ENCODE measurements at regions not wholly inside any gene's neighbourhood (a gene's known extent, or its start where the extent isn't known, plus 50 kb on each side); places are given as distances from the start of the nearest gene placed in this dataset.
"Not testable (repeated sequence)": the region's sequence is repeated elsewhere in the genome, so short reads cannot be mapped to it uniquely, and the experiment has no call there.

GRCh38 chr6:106785298-106785697, 155.9 kb downstream of the QRSL1 start:
- H2BK120ac ChIP-seq (ENCODE audit: low read depth, low read length), result no peak overlapping the region
- no peak overlapping the region for H3K4ac ChIP-seq (ENCODE audit: low read length)
- no peak overlapping the region for H4K8ac ChIP-seq (ENCODE audit: low read depth, low read length)
- no peaks in the 10 kb centered on the region for H3K79me1 ChIP-seq (ENCODE audit: low read depth, low read length)
- no peak overlapping the region for H2BK5ac ChIP-seq (ENCODE audit: low read length)
- no peak overlapping the region for H3K9ac ChIP-seq (ENCODE audit: low read depth, low read length, poor library complexity)
- DNase-seq (ENCODE audit: low spot score), result no peak
- H3K4me2 ChIP-seq (ENCODE audit: insufficient read depth, low read length, poor library complexity, severe bottlenecking), result no peak overlapping the region
- H3K23ac ChIP-seq (ENCODE audit: low read depth, low read length, poor library complexity), result no peak overlapping the region
- no peaks in the 10 kb centered on the region for H3K36me3 ChIP-seq (replicated peaks in 1 of 2; ENCODE audit: control insufficient read depth in 2 of 2, insufficient read depth in 2 of 2, low read length in 2 of 2)
- H2BK12ac ChIP-seq (ENCODE audit: low read length), result no peak overlapping the region
- H4K91ac ChIP-seq (ENCODE audit: low read depth, low read length, poor library complexity), result no peak overlapping the region
- no peak overlapping the region for H3K27ac ChIP-seq (replicated peaks; ENCODE audit: low read length)
- no peak overlapping the region for H3K14ac ChIP-seq (ENCODE audit: low read length)
- H3K27me3 ChIP-seq (ENCODE audit: control insufficient read depth in 3 of 3, insufficient read depth in 3 of 3, low read depth in 1 of 3, low read length in 3 of 3), result no peaks in the 10 kb centered on the region
- H2AK5ac ChIP-seq (ENCODE audit: low read depth, low read length), result no peak overlapping the region
- H2BK15ac ChIP-seq (ENCODE audit: low read length), result no peak overlapping the region
- H3K4me3 ChIP-seq (ENCODE audit: low read length in 2 of 2), result no peak overlapping the region
- H2AFZ ChIP-seq (ENCODE audit: low read length), result no peak overlapping the region
- no peak overlapping the region for H3K18ac ChIP-seq (ENCODE audit: low read length)
- WGBS, 2 donors (ENCODE audit: extremely low coverage in 2 of 2, insufficient read length in 2 of 2, insufficient replicate concordance in 1 of 2), result no CpG with 5 or more reads among the region's 4 CpGs
- H3K9me3 ChIP-seq (replicated peaks in 1 of 2; ENCODE audit: control insufficient read depth in 2 of 2, insufficient read depth in 1 of 2, low read depth in 1 of 2, low read length in 2 of 2), result peaks cover 0 to 2% of the 10 kb centered on the region in 2 donors
- H3K4me1 ChIP-seq (ENCODE audit: control insufficient read depth in 2 of 2, insufficient read depth in 1 of 2, low read depth in 1 of 2, low read length in 2 of 2), result peaks cover 3% of the 10 kb centered on the region in 2 donors

- WGBS, 2 donors (ENCODE audit: extremely low coverage in 2 of 2, insufficient read length in 2 of 2, insufficient replicate concordance in 1 of 2), result no CpG with 5 or more reads among the region's 3 CpGs
Measured at GRCh38 chr6:106783640-106784566, 154.5 kb downstream of the QRSL1 start.

DNA sequence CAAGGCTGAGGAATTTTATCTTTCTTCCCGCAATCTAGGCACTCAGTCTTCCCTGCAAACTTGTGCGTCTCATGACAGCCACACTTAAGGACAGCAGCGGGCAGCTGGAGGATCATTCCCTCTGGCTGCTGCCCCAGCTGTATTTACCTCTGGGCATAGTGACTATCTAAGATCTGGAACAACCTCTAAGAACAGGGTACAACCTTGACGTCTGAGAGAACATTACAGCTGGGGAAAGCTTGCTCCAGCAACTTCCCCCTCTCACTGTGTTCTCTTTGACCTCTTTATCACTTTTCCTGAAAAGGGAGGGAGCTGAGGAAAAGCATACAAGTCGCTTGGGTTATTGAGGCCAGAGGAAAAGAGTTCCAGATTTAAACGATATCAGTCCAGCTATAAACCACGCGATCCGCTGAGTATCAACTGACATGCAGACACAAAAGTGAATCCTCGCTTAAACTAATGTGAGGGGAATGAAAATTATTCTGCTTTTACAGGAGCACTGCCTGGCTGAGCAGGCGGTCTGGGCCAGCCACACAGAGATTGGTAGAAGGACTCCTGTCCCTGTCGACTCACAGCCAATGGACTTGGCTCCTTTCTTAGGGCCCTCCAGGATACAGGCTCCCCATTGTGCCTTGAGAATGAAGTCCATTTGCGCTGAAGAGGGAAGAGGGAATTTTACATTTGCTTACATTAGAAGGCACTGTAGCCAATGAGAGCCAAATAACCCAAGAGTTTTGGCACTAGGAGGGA, 153.3 kb downstream of the QRSL1 start:
- peaks cover 0 to 2% of the 10 kb centered on the region in 2 donors for H3K9me3 ChIP-seq (replicated peaks in 1 of 2; ENCODE audit: control insufficient read depth in 2 of 2, insufficient read depth in 1 of 2, low read depth in 1 of 2, low read length in 2 of 2)
- H2BK15ac ChIP-seq (ENCODE audit: low read length), result no peak overlapping the region
- no peaks in the 10 kb centered on the region for H3K36me3 ChIP-seq (replicated peaks in 1 of 2; ENCODE audit: control insufficient read depth in 2 of 2, insufficient read depth in 2 of 2, low read length in 2 of 2)
- H3K9ac ChIP-seq (ENCODE audit: low read depth, low read length, poor library complexity), result no peak overlapping the region
- no peak overlapping the region for H2BK120ac ChIP-seq (ENCODE audit: low read depth, low read length)
- no peak overlapping the region for H3K18ac ChIP-seq (ENCODE audit: low read length)
- no peak overlapping the region for H3K14ac ChIP-seq (ENCODE audit: low read length)
- H4K8ac ChIP-seq (ENCODE audit: low read depth, low read length), result no peak overlapping the region
- H2AFZ ChIP-seq (ENCODE audit: low read length), result no peak overlapping the region
- no peak for DNase-seq (ENCODE audit: low spot score)
- H3K4me3 ChIP-seq (ENCODE audit: low read length in 2 of 2), result no peak overlapping the region
- no peak overlapping the region for H4K91ac ChIP-seq (ENCODE audit: low read depth, low read length, poor library complexity)
- no peaks in the 10 kb centered on the region for H3K79me1 ChIP-seq (ENCODE audit: low read depth, low read length)
- no peak overlapping the region for H3K4ac ChIP-seq (ENCODE audit: low read length)
- no peak overlapping the region for H3K4me2 ChIP-seq (ENCODE audit: insufficient read depth, low read length, poor library complexity, severe bottlenecking)
- WGBS, 2 donors (ENCODE audit: extremely low coverage in 2 of 2, insufficient read length in 2 of 2, insufficient replicate concordance in 1 of 2), result no CpG with 5 or more reads among the region's 13 CpGs
- H3K27me3 ChIP-seq (ENCODE audit: control insufficient read depth in 3 of 3, insufficient read depth in 3 of 3, low read depth in 1 of 3, low read length in 3 of 3), result no peaks in the 10 kb centered on the region
- H3K23ac ChIP-seq (ENCODE audit: low read depth, low read length, poor library complexity), result no peak overlapping the region
- H2BK5ac ChIP-seq (ENCODE audit: low read length), result no peak overlapping the region
- no peaks in the 10 kb centered on the region for H3K4me1 ChIP-seq (ENCODE audit: control insufficient read depth in 2 of 2, insufficient read depth in 1 of 2, low read depth in 1 of 2, low read length in 2 of 2)
- no peak overlapping the region for H2BK12ac ChIP-seq (ENCODE audit: low read length)
- no peak overlapping the region for H2AK5ac ChIP-seq (ENCODE audit: low read depth, low read length)
- no peak overlapping the region for H3K27ac ChIP-seq (replicated peaks; ENCODE audit: low read length)

More at GRCh38 chr6:106783640-106784566, 154.5 kb downstream of the QRSL1 start:
- H2BK120ac ChIP-seq (ENCODE audit: low read depth, low read length), result no peak overlapping the region
- H3K4me3 ChIP-seq (ENCODE audit: low read length in 2 of 2), result no peak overlapping the region
- no peak overlapping the region for H2BK5ac ChIP-seq (ENCODE audit: low read length)
- no peak overlapping the region for H2AFZ ChIP-seq (ENCODE audit: low read length)
- H3K14ac ChIP-seq (ENCODE audit: low read length), result no peak overlapping the region
- no peak for DNase-seq (ENCODE audit: low spot score)
- H3K9me3 ChIP-seq (replicated peaks in 1 of 2; ENCODE audit: control insufficient read depth in 2 of 2, insufficient read depth in 1 of 2, low read depth in 1 of 2, low read length in 2 of 2), result peaks cover 0 to 2% of the 10 kb centered on the region in 2 donors
- no peak overlapping the region for H3K4ac ChIP-seq (ENCODE audit: low read length)
- H3K4me2 ChIP-seq (ENCODE audit: insufficient read depth, low read length, poor library complexity, severe bottlenecking), result no peak overlapping the region
- no peaks in the 10 kb centered on the region for H3K79me1 ChIP-seq (ENCODE audit: low read depth, low read length)
- no peaks in the 10 kb centered on the region for H3K36me3 ChIP-seq (replicated peaks in 1 of 2; ENCODE audit: control insufficient read depth in 2 of 2, insufficient read depth in 2 of 2, low read length in 2 of 2)
- no peaks in the 10 kb centered on the region for H3K27me3 ChIP-seq (ENCODE audit: control insufficient read depth in 3 of 3, insufficient read depth in 3 of 3, low read depth in 1 of 3, low read length in 3 of 3)
- H3K4me1 ChIP-seq (ENCODE audit: control insufficient read depth in 2 of 2, insufficient read depth in 1 of 2, low read depth in 1 of 2, low read length in 2 of 2), result peaks cover 1 to 2% of the 10 kb centered on the region in 2 donors
- no peak overlapping the region for H4K8ac ChIP-seq (ENCODE audit: low read depth, low read length)
- no peak overlapping the region for H2AK5ac ChIP-seq (ENCODE audit: low read depth, low read length)
- H3K18ac ChIP-seq (ENCODE audit: low read length), result no peak overlapping the region
- H2BK12ac ChIP-seq (ENCODE audit: low read length), result no peak overlapping the region
- no peak overlapping the region for H3K27ac ChIP-seq (replicated peaks; ENCODE audit: low read length)
- H4K91ac ChIP-seq (ENCODE audit: low read depth, low read length, poor library complexity), result no peak overlapping the region
- H3K9ac ChIP-seq (ENCODE audit: low read depth, low read length, poor library complexity), result no peak overlapping the region
- no peak overlapping the region for H3K23ac ChIP-seq (ENCODE audit: low read depth, low read length, poor library complexity)
- no peak overlapping the region for H2BK15ac ChIP-seq (ENCODE audit: low read length)

DNA sequence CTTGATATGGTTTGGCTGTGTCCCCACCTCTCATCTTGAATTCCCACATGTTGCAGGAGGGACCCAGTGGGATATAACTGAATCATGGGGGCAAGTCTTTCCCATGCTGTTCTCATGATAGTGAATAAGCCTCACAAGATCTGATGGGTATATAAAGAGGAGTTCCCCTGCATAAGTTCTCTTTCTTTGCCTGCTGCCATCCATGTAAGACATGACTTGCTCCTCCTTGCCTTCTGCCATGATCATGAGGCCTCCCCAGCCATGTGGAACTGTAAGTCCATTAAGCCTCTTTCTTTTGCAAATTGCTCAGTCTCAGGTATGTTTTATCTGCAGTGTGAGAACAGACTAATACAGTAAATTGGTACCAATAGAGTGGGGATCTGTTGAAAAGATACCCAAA, 150.2 kb downstream of the QRSL1 start:
- not testable (repeated sequence) for H3K9me3 ChIP-seq (replicated peaks in 1 of 2; ENCODE audit: control insufficient read depth in 2 of 2, insufficient read depth in 1 of 2, low read depth in 1 of 2, low read length in 2 of 2); H3K14ac ChIP-seq (ENCODE audit: low read length); H3K27ac ChIP-seq (replicated peaks; ENCODE audit: low read length); H2AFZ ChIP-seq (ENCODE audit: low read length); H3K27me3 ChIP-seq (ENCODE audit: control insufficient read depth in 3 of 3, insufficient read depth in 3 of 3, low read depth in 1 of 3, low read length in 3 of 3); H3K9ac ChIP-seq (ENCODE audit: low read depth, low read length, poor library complexity); H4K91ac ChIP-seq (ENCODE audit: low read depth, low read length, poor library complexity); H3K18ac ChIP-seq (ENCODE audit: low read length); H3K23ac ChIP-seq (ENCODE audit: low read depth, low read length, poor library complexity); H3K4me3 ChIP-seq (ENCODE audit: low read length in 2 of 2); H2BK5ac ChIP-seq (ENCODE audit: low read length); H2AK5ac ChIP-seq (ENCODE audit: low read depth, low read length); H2BK120ac ChIP-seq (ENCODE audit: low read depth, low read length); H2BK15ac ChIP-seq (ENCODE audit: low read length); H3K4me2 ChIP-seq (ENCODE audit: insufficient read depth, low read length, poor library complexity, severe bottlenecking); DNase-seq (ENCODE audit: low spot score); H3K79me1 ChIP-seq (ENCODE audit: low read depth, low read length); H3K4ac ChIP-seq (ENCODE audit: low read length); H2BK12ac ChIP-seq (ENCODE audit: low read length); H3K36me3 ChIP-seq (replicated peaks in 1 of 2; ENCODE audit: control insufficient read depth in 2 of 2, insufficient read depth in 2 of 2, low read length in 2 of 2); H4K8ac ChIP-seq (ENCODE audit: low read depth, low read length); H3K4me1 ChIP-seq (ENCODE audit: control insufficient read depth in 2 of 2, insufficient read depth in 1 of 2, low read depth in 1 of 2, low read length in 2 of 2)

All from neuronal stem cell (in vitro differentiated cells).